Panc1 (cell line): ENCODE measurements at regions not wholly inside any gene's neighbourhood (a gene's known extent, or its start where the extent isn't known, plus 50 kb on each side); places are given as distances from the start of the nearest gene placed in this dataset.

Experiments
- ATAC-seq: fragments of 200-7000 bp; cut with Tn5 transposase; 2 replicates; pipeline ENCODE4 v1.9.1; 2020; ENCODE audit warnings: mild to moderate bottlenecking, moderate library complexity
- BruUV-seq: library from RNA; stranded (reverse); fragments of 400-500 nt; replicated peaks from 2 replicates; lab custom pipeline; 2021; lab: Mats Ljungman, UMichigan
- CTCF ChIA-PET: fragments of 300-600 bp; sonication (Branson Sonifier 250); formaldehyde crosslinking; loops from one replicate; lab custom pipeline; 2022; ENCODE audit warnings: antibody characterized with exemption; lab: Charles Lee
- POLR2A ChIA-PET: fragments of 300-600 bp; sonication (Branson Sonifier 250); formaldehyde crosslinking; loops from one replicate; lab custom pipeline; 2022; ENCODE audit warnings: antibody characterized with exemption; lab: Charles Lee
- DNase-seq: peaks from one replicate; pipeline ENCODE4 v3.0.0-alpha.2; 2010; ENCODE audit warnings: low read depth, low spot score
- H3K27ac ChIP-seq: 2 replicates; pipeline ENCODE4 v1.5.1; 2011; ENCODE audit warnings: mild to moderate bottlenecking, low read length, inconsistent platforms
- H3K27me3 ChIP-seq: fragments of 200-500 bp; sonication (Bioruptor generic); 2 replicates; pipeline ENCODE4 v1.6.0; 2014; ENCODE audit warnings: low read length, inconsistent platforms; ENCODE audit not compliant: control insufficient read depth, insufficient read depth
- H3K36me3 ChIP-seq: fragments of 200-500 bp; sonication (Bioruptor generic); 2 replicates; pipeline ENCODE4 v1.5.1; 2014; ENCODE audit warnings: inconsistent platforms, mild to moderate bottlenecking, low read length, moderate library complexity; ENCODE audit not compliant: control insufficient read depth, insufficient read depth
- H3K4me1 ChIP-seq: 2 replicates; pipeline ENCODE4 v1.5.1; 2011; ENCODE audit warnings: inconsistent platforms, mild to moderate bottlenecking, low read length, moderate library complexity; ENCODE audit not compliant: control insufficient read depth, insufficient read depth
- H3K4me3 ChIP-seq, 2 experiments: 2 replicates each; pipeline ENCODE4 v1.5.1; 2011 to 2012; ENCODE audit warnings: low read depth in 2 of 2, low read length in 2 of 2, mild to moderate bottlenecking in 2 of 2, inconsistent platforms in 1 of 2, moderate library complexity in 1 of 2
- H3K9me3 ChIP-seq: fragments of 200-500 bp; sonication (Bioruptor generic); 2 replicates; pipeline ENCODE4 v1.5.1; 2014; ENCODE audit warnings: low read depth, mild to moderate bottlenecking, inconsistent platforms, low read length, moderate library complexity; ENCODE audit not compliant: control insufficient read depth, insufficient read depth
- CTCF ChIP-seq: fragments of 450-650 bp; IDR thresholded peaks from 2 replicates; pipeline ENCODE4 v1.5.1; 2017; ENCODE audit warnings: mild to moderate bottlenecking
- POLR2AphosphoS5 ChIP-seq: IDR thresholded peaks from 2 replicates; pipeline ENCODE4 v1.6.1; 2012; ENCODE audit warnings: mild to moderate bottlenecking, low read depth, low read length, moderate library complexity
- REST ChIP-seq, 2 experiments: IDR thresholded peaks; 2 replicates each; pipeline ENCODE4 v1.6.1; 2011 to 2012; ENCODE audit warnings: low read depth in 2 of 2, control low read depth in 1 of 2, low read length in 1 of 2, mild to moderate bottlenecking in 1 of 2, moderate library complexity in 1 of 2; ENCODE audit not compliant: insufficient read depth in 1 of 2
- SIN3A ChIP-seq: IDR thresholded peaks from 2 replicates; pipeline ENCODE4 v1.6.1; 2012; ENCODE audit warnings: low read depth, mild to moderate bottlenecking, low read length, moderate library complexity, borderline replicate concordance; ENCODE audit not compliant: insufficient read depth
- TCF7L2 ChIP-seq: IDR thresholded peaks from 2 replicates; pipeline ENCODE4 v1.6.1; 2011; ENCODE audit warnings: mild to moderate bottlenecking, low read depth, low read length, inconsistent platforms
- in situ Hi-C: cut with HindIII; loops from 2 replicates; pipeline ENCODE4 v1.10.0; 2016; ENCODE audit warnings: low sequenced_read_pairs, low pct_unique_long_range_greater_than_20kb
- intact Hi-C: fragments of 100-400 bp; cut with micrococcal nuclease; formaldehyde crosslinking; loops from one replicate; pipeline ENCODE4 v1.10.0; 2022; ENCODE audit not compliant: unreplicated experiment

GRCh38 chr1:68301471-68302001 lies 69.2 kb upstream of the WLS start:
- no peaks in the 10 kb centered on the region for H3K36me3 ChIP-seq
- ChIA-PET CTCF (no interaction called here), POLR2A (no interaction called here)
- ATAC-seq (no peak), DNase-seq (no peak)
- H3K27me3 ChIP-seq, result peaks cover 9% of the 10 kb centered on the region
- BruUV-seq, result no TSS peak
- H3K27ac ChIP-seq, result no peak overlapping the region
- in situ Hi-C loops, result no loop called here
- no peaks in the 10 kb centered on the region for H3K4me1 ChIP-seq
- intact Hi-C loops, result no loop called here
- TF ChIP-seq TCF7L2 (no peak), CTCF (no peak), SIN3A (no peak), REST (IDR thresholded peaks at IDR 0.05; ENCODE audit: insufficient read depth in 1 of 2, low read depth in 2 of 2, low read length in 1 of 2) (no peak), POLR2AphosphoS5 (no peak)
- no peak overlapping the region for H3K4me3 ChIP-seq
- no peaks in the 10 kb centered on the region for H3K9me3 ChIP-seq

- intact Hi-C loops (no loop called here), in situ Hi-C loops (no loop called here)
- Histone ChIP-seq H3K4me1 (no peaks in the 10 kb centered on the region), H3K9me3 (no peaks in the 10 kb centered on the region), H3K27me3 (no peaks in the 10 kb centered on the region), H3K4me3 (no peak overlapping the region), H3K27ac (no peak overlapping the region), H3K36me3 (no peaks in the 10 kb centered on the region)
- CTCF ChIA-PET, result no interaction called here
- ATAC-seq (no peak), DNase-seq (no peak)
- no TSS peak for BruUV-seq
- no peak for TF ChIP-seq REST (IDR thresholded peaks at IDR 0.05; ENCODE audit: insufficient read depth in 1 of 2, low read depth in 2 of 2, low read length in 1 of 2)
- TF ChIP-seq TCF7L2, result no peak
- TF ChIP-seq SIN3A, result no peak
- TF ChIP-seq POLR2AphosphoS5, result no peak
- TF ChIP-seq CTCF, result no peak
- POLR2A ChIA-PET, result no interaction called here
Measured at GRCh38 chr1:68294367-68295066, 62.2 kb upstream of the WLS start.
